Liver (tissue), 8 donors: ENCODE measurements at regions not wholly inside any gene's neighbourhood (a gene's known extent, or its start where the extent isn't known, plus 50 kb on each side); places are given as distances from the start of the nearest gene placed in this dataset.

Experiments used
- DNase-seq: peaks from one replicate; pipeline ENCODE4 v3.0.0-alpha.2; 2017; ENCODE audit warnings: low spot score
- H3K27ac ChIP-seq, 2 donors: one replicate each; pipeline ENCODE4 v1.7.0; 2013; ENCODE audit warnings: inconsistent platforms in 2 of 2, low read length in 2 of 2, control low read depth in 1 of 2, low read depth in 1 of 2, mild to moderate bottlenecking in 1 of 2
- H3K27me3 ChIP-seq, 4 donors: one replicate each; pipeline versions ENCODE4 v1.6.1 to v1.7.0; 2013; ENCODE audit warnings: low read length in 3 of 4, inconsistent platforms in 1 of 4, mild to moderate bottlenecking in 1 of 4, moderate library complexity in 1 of 4; ENCODE audit not compliant: control insufficient read depth in 4 of 4, insufficient read depth in 4 of 4
- H3K36me3 ChIP-seq, 4 donors: one replicate each; pipeline versions ENCODE4 v1.6.1 to v1.7.0; 2013; ENCODE audit warnings: low read length in 3 of 4, mild to moderate bottlenecking in 3 of 4, low read depth in 1 of 4, moderate library complexity in 1 of 4; ENCODE audit not compliant: control insufficient read depth in 4 of 4, insufficient read depth in 3 of 4
- H3K4me1 ChIP-seq, 4 donors: one replicate each; pipeline versions ENCODE4 v1.6.1 to v1.7.0; 2013; ENCODE audit warnings: low read length in 3 of 4, mild to moderate bottlenecking in 3 of 4, moderate library complexity in 1 of 4; ENCODE audit not compliant: control insufficient read depth in 4 of 4, insufficient read depth in 4 of 4
- H3K4me3 ChIP-seq, 3 donors: one replicate each; pipeline versions ENCODE4 v1.6.1 to v1.7.0; 2013; ENCODE audit warnings: low read length in 3 of 3, control low read depth in 1 of 3, low read depth in 1 of 3, mild to moderate bottlenecking in 1 of 3
- H3K9ac ChIP-seq, 2 donors: one replicate each; pipeline ENCODE4 v1.7.0; 2013; ENCODE audit warnings: low read length in 2 of 2, mild to moderate bottlenecking in 2 of 2, moderate library complexity in 2 of 2, control low read depth in 1 of 2, low read depth in 1 of 2
- H3K9me3 ChIP-seq, 4 donors: one replicate each; pipeline versions ENCODE4 v1.6.1 to v1.7.0; 2013; ENCODE audit warnings: low read length in 3 of 4; ENCODE audit not compliant: control insufficient read depth in 4 of 4
- ATF3 ChIP-seq: IDR thresholded peaks from 2 replicates; pipeline ENCODE4 v1.6.1; 2016; ENCODE audit warnings: antibody characterized with exemption
- CTCF ChIP-seq: fragments of 150-350 bp; IDR thresholded peaks from 2 replicates; pipeline ENCODE4 v1.5.1; 2017; ENCODE audit warnings: improper control_type of control experiment, low read depth, low read length; ENCODE audit not compliant: missing input control
- EGR1 ChIP-seq, 2 donors: IDR thresholded peaks; 2 replicates each; pipeline ENCODE4 v1.6.1; 2016 to 2018; ENCODE audit warnings: antibody characterized with exemption in 2 of 2, low read depth in 2 of 2
- FOXA2 ChIP-seq: IDR thresholded peaks from 2 replicates; pipeline ENCODE4 v1.6.1; 2016; ENCODE audit warnings: antibody characterized with exemption
- GABPA ChIP-seq, 2 donors: IDR thresholded peaks in 1 of 2; conservative IDR thresholded peaks in 1 of 2; 2 replicates each; pipeline ENCODE4 v1.6.1; 2016; ENCODE audit warnings: antibody characterized with exemption in 2 of 2, mild to moderate bottlenecking in 1 of 2, moderate library complexity in 1 of 2
- HNF4A ChIP-seq, 2 donors: conservative IDR thresholded peaks; 2 replicates each; pipeline ENCODE4 v1.6.1; 2016; ENCODE audit warnings: antibody characterized with exemption in 2 of 2, mild to moderate bottlenecking in 2 of 2
- HNF4G ChIP-seq: IDR thresholded peaks from 2 replicates; pipeline ENCODE4 v1.6.1; 2016; ENCODE audit warnings: antibody characterized with exemption
- JUND ChIP-seq, 2 donors: IDR thresholded peaks; 2 replicates each; pipeline ENCODE4 v1.6.1; 2016; ENCODE audit warnings: antibody characterized with exemption in 2 of 2
- NR2F2 ChIP-seq: IDR thresholded peaks from 2 replicates; pipeline ENCODE4 v1.6.1; 2016; ENCODE audit warnings: antibody characterized with exemption
- RAD21 ChIP-seq, 2 donors: IDR thresholded peaks; 2 replicates each; pipeline ENCODE4 v1.6.1; 2016; ENCODE audit warnings: antibody characterized with exemption in 2 of 2, mild to moderate bottlenecking in 2 of 2
- REST ChIP-seq: IDR thresholded peaks from 2 replicates; pipeline ENCODE4 v1.6.1; 2016; ENCODE audit warnings: antibody characterized with exemption, mild to moderate bottlenecking
- RXRA ChIP-seq, 2 donors: IDR thresholded peaks; 2 replicates each; pipeline ENCODE4 v1.6.1; 2017 to 2018; ENCODE audit warnings: antibody characterized with exemption in 2 of 2, mild to moderate bottlenecking in 1 of 2
- SP1 ChIP-seq: IDR thresholded peaks from 2 replicates; pipeline ENCODE4 v1.6.1; 2018; ENCODE audit warnings: antibody characterized with exemption, mild to moderate bottlenecking
- TAF1 ChIP-seq: conservative IDR thresholded peaks from 2 replicates; pipeline ENCODE4 v1.6.1; 2016; ENCODE audit warnings: antibody characterized with exemption, mild to moderate bottlenecking
- YY1 ChIP-seq: IDR thresholded peaks from 2 replicates; pipeline ENCODE4 v1.6.1; 2016; ENCODE audit warnings: antibody characterized with exemption, mild to moderate bottlenecking
- ZBTB33 ChIP-seq: IDR thresholded peaks from 2 replicates; pipeline ENCODE4 v1.6.1; 2016; ENCODE audit warnings: antibody characterized with exemption
- WGBS: extraction: QIAGEN DNeasy Blood & Tissue Kit; methylation state at CpG from one replicate; pipeline ENCODE4 v1.1.7; 2013; 5-methylcytosine and 5-hydroxymethylcytosine counted together
- donor health status: healthy.
- donor health status: healthy.
- donor health status: healthy.
- donor health status: healthy.
- donor health status: healthy.

GRCh38 chr3:30465454-30465853, 140.9 kb upstream of the TGFBR2 start:
- Histone ChIP-seq H3K27ac (no peak overlapping the region), H3K27me3 (no peaks in the 10 kb centered on the region), H3K4me1 (no peaks in the 10 kb centered on the region), H3K36me3 (no peaks in the 10 kb centered on the region), H3K9ac (no peak overlapping the region), H3K4me3 (no peak overlapping the region), H3K9me3 (no peaks in the 10 kb centered on the region)
- TF ChIP-seq REST (no peak), RXRA (IDR thresholded peaks at IDR 0.05) (no peak), YY1 (no peak), ATF3 (no peak), ZBTB33 (no peak), EGR1 (IDR thresholded peaks at IDR 0.05; ENCODE audit: low read depth in 2 of 2) (no peak), NR2F2 (no peak), JUND (IDR thresholded peaks at IDR 0.05) (no peak), TAF1 (no peak), SP1 (no peak), HNF4G (no peak), GABPA (IDR thresholded peaks at IDR 0.05 in 1 of 2, conservative IDR thresholded peaks at IDR 0.05 in 1 of 2) (no peak), HNF4A (conservative IDR thresholded peaks at IDR 0.05) (no peak), FOXA2 (no peak), RAD21 (IDR thresholded peaks at IDR 0.05) (no peak), CTCF (no peak)
- no peak for DNase-seq
- WGBS, result 96% methylated on average over 2 of the region's 2 CpGs

GRCh38 chr3:30467596-30468238, 138.7 kb upstream of the TGFBR2 start:
- H3K27ac ChIP-seq, result no peak overlapping the region
- H3K4me1 ChIP-seq, result no peaks in the 10 kb centered on the region
- TF ChIP-seq NR2F2, result no peak
- no peak for TF ChIP-seq REST
- no peak for TF ChIP-seq FOXA2
- no peak for TF ChIP-seq JUND (IDR thresholded peaks at IDR 0.05)
- no peak for TF ChIP-seq SP1
- no peak for TF ChIP-seq RAD21 (IDR thresholded peaks at IDR 0.05)
- TF ChIP-seq YY1, result no peak
- H3K9me3 ChIP-seq, result no peaks in the 10 kb centered on the region
- H3K27me3 ChIP-seq, result no peaks in the 10 kb centered on the region
- no peaks in the 10 kb centered on the region for H3K36me3 ChIP-seq
- no peak for DNase-seq
- WGBS, result 91% methylated on average over 1 of the region's 1 CpG
- H3K4me3 ChIP-seq, result no peak overlapping the region
- H3K9ac ChIP-seq, result no peak overlapping the region
